A673 (cell line): ENCODE measurements at regions not wholly inside any gene's neighbourhood (a gene's known extent, or its start where the extent isn't known, plus 50 kb on each side); places are given as distances from the start of the nearest gene placed in this dataset.

Source experiments
- EZH2 ChIP-seq: fragments of 200-600 bp; sonication (generic); IDR thresholded peaks from 2 replicates; pipeline ENCODE4 v1.6.1; 2017; ENCODE audit warnings: borderline replicate concordance, low read depth, mild to moderate bottlenecking, mixed read lengths, antibody characterized with exemption, low read length; ENCODE audit not compliant: poor library complexity, severe bottlenecking
- TF ChIP-seq, protein P1 (sequence below): fragments of 300-800, 200-600 bp; sonication (generic); conservative IDR thresholded peaks from 2 replicates; pipeline ENCODE4 v1.5.1; 2017; ENCODE audit warnings: low read depth, mild to moderate bottlenecking, antibody characterized with exemption, low read length, moderate library complexity, mixed read lengths

- TF ChIP-seq, protein P1, sequence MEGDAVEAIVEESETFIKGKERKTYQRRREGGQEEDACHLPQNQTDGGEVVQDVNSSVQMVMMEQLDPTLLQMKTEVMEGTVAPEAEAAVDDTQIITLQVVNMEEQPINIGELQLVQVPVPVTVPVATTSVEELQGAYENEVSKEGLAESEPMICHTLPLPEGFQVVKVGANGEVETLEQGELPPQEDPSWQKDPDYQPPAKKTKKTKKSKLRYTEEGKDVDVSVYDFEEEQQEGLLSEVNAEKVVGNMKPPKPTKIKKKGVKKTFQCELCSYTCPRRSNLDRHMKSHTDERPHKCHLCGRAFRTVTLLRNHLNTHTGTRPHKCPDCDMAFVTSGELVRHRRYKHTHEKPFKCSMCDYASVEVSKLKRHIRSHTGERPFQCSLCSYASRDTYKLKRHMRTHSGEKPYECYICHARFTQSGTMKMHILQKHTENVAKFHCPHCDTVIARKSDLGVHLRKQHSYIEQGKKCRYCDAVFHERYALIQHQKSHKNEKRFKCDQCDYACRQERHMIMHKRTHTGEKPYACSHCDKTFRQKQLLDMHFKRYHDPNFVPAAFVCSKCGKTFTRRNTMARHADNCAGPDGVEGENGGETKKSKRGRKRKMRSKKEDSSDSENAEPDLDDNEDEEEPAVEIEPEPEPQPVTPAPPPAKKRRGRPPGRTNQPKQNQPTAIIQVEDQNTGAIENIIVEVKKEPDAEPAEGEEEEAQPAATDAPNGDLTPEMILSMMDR = no peak
- no peak for TF ChIP-seq EZH2
These were observed 141.1 kb upstream of the MEF2C start for GRCh38 chr5:89024045-89024444.
